H54 (cell line): ENCODE measurements at regions not wholly inside any gene's neighbourhood (a gene's known extent, or its start where the extent isn't known, plus 50 kb on each side); places are given as distances from the start of the nearest gene placed in this dataset.

Experiments used
- DNase-seq: peaks from one replicate; pipeline ENCODE4 v3.0.0; 2011; ENCODE audit warnings: low spot score, mixed read lengths; ENCODE audit not compliant: insufficient read length
- FAIRE-seq: peaks from 3 replicates; lab custom pipeline; 2011; peaks lifted over from hg19 to GRCh38; lab: Jason Lieb, UNC
- POLR2A ChIP-seq: IDR thresholded peaks from 2 replicates; pipeline ENCODE4 v1.6.1; 2011; ENCODE audit warnings: low read depth, mild to moderate bottlenecking, low read length

DNA sequence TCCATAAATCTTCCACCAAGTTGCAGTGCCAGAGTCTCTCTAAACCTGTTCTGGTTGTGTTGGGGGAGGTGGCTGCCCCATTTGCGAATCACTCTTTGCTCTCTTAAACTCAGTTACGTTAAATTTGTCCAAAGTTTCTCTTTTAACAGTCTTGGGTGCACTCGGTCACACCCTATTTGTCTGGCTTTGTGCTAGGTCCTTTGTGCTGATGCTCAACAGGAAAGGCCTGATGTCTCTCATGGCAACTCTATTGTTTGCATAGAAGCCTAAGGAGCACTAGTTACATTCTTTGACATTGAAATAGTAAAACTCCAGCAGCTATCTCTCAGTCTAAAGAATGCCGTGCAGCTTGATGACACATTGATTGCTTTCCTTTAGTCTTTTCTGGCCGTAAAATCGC, 105.1 kb downstream of the TRMT11 start:
- FAIRE-seq (no peak), DNase-seq (no peak)
- no peak for TF ChIP-seq POLR2A

DNA sequence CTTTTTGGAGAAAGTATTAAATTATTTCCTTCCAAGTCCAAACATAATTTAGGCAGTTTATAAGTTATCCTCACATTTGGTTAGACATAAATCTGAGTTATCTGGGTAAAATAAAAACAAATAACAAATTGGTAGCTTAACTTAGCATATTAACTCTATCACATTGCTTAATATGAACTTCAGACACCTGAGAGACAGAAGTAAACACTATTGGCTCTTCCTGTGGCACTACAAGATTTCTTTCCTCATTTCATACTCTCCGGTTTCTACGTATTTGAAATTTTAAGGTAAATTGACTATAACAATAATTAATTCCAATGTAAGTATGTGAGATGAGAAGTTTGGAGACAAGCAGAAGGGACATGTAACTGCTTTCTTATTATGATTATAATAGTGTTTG, 106.8 kb downstream of the TRMT11 start:
- FAIRE-seq = no peak
- no peak for TF ChIP-seq POLR2A
- DNase-seq = no peak

DNA sequence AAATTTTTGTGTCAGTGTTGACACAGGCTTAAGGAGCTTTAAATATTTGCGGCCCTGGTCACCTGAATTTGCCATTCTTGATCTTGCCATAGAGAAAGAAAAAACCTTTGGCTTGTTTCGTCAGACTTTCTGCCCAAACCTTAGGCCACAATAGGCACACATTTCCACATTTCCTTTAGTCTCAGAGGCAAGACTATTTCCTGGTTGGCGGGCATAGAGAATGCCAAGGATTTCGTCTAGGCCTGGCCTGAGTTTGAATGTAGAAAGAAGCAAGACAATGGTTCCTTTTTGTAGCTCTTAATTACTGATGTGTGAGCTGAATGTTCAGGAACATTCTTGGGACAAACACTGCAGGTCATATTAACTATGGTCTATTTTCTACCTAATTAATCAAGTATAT, 108.1 kb downstream of the TRMT11 start:
- FAIRE-seq = no peak
- DNase-seq = no peak
- TF ChIP-seq POLR2A = no peak

DNA sequence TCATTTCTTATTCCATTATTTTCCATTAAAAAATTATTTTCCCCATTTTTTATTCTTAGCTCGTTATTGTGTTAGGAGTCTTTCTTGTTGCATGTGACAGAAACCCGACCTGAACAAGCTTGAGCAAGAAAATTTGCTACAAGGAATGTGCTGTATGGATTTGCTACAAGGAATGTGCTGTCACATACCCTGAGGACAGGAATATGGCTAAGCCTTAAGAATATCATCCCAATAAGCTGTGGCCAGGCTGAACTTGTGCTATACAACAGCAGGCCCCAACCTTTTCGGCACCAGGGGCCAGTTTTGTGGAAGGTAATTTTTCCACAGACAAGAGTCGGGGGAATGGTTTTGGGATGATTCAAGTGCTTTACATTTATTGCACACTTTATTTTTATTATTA, 114.0 kb downstream of the TRMT11 start:
- DNase-seq = no peak
- FAIRE-seq = no peak
- TF ChIP-seq POLR2A = no peak

DNA sequence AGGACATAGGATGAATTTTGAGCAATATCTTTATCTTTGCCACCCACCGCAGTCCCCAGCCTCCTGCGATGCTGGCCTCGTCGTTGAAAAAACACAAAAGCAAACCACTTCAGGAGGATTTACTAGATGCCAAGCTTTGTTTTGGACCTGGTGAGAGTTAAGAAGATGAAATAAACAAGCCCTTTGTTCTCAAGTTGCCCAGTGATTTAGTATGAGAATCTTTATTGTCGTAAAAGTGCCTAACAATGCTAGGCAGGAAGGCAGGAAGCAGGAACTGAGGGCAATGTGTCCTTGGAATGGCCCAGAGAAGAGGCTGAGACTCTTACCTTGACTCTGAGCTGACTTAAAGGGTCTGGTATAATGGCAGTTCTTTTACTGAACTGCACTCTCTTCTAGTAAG, 116.0 kb downstream of the TRMT11 start:
- FAIRE-seq (no peak), DNase-seq (no peak)

DNA sequence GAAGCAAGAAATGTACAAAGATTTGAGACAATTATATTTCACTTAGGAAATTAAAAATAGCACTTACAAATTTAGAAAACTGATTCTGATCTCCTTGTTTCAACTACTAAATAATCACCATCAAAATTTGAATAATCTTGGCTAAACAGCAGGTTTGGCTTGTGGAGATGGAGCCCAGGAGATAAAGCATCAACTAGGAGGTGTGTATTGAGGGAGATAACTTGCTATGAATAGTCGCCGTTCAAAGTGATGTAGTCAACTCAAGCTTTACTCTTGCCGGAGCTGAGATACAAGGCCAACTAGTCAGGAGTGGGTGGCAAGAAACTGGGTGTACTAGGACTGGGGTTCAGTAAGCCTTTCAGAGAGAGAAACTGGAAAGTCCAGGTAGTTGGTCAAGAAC, 117.7 kb downstream of the TRMT11 start:
- FAIRE-seq (no peak), DNase-seq (no peak)
- no peak for TF ChIP-seq POLR2A

More for the DNA sequence above, 116.0 kb downstream of the TRMT11 start:
- TF ChIP-seq POLR2A = no peak

DNA sequence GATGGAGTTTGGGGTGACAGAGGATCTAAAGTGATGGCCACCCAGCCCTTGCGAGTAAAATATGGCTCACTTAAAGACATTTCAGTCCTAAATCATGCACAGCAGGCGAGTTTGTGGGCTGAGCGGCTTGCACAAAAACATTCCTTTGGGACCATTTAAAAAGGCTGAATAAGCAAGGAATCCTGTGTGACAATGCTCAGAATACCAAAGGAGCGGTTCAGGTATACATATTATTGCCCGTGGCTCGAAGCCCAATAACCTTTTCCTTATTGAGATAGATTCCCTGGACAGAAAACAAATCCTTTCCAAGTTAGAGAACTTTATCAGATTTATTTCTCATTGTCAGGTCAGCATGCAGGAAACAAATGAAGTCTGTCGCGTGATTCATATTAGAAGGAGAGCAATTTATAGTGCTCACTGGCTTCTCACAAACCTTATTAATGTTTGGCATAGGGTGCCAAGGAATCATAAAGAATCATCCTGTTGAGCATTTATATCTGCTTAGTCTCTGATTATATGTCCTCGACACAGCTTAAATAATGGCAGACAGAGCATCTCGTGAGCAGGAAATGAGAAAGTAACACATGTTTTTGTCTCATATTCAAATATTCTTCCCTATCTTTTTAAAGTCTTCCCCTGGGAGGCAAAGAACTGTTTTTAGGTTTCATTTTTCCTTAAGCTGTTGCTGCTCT, 121.3 kb downstream of the TRMT11 start:
- no peak for DNase-seq

DNA sequence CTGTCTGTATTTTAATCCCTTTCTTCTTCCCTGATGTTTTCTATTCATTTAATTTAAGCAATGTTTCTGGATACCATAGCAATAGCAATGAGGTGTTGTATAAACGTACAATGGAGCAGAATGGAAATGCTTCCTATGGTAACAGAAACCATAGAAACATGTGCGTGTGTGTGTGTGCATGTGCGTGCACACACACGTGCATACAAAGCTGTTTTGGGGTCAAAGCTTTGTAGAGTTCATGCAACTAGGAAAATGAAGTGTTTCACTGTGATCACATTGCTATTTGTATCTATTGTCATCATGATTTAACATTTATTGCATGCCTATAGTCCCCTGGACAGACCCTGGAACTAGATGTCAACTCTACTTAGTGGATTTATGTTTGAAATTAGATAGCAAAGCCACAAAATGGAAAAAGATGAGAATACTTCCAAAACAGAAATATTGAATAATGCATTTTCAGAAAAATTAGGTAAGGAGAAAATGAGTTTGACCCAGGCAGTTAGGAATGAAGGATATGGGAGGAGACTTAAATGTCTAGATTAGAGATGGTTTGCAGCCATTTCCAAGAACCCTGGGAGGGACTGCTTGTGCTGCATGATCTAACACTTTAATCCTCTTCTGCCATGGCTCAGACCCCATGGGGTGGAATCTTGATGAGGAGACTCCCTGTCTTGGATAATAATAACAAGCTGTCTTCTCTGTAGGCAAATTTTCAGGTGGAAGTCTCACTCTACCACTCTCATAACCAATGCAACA, 124.4 kb downstream of the TRMT11 start:
- FAIRE-seq (no peak), DNase-seq (no peak)
- no peak for TF ChIP-seq POLR2A

More for the DNA sequence above, 121.3 kb downstream of the TRMT11 start:
- FAIRE-seq = no peak
- no peak for TF ChIP-seq POLR2A

DNA sequence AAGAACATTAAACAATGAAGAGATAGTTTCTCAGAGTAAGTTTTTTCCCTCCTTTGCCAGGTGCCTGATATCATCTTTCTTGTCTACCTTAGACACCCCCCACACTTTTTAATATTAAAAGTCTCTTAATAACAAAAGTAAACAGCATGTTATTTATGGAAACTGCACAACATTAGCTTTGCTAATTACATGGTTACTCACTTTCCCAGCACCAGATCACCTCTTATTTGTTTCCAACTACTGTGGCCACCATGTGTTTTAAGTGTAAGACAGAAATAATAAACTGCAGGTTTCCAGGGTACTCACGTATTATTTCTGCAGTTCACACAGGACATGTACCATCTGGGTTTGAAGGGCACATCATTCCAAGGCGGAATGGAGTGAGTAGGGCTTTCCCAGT, 125.0 kb downstream of the TRMT11 start:
- DNase-seq (no peak), FAIRE-seq (no peak)
- TF ChIP-seq POLR2A = no peak

DNA sequence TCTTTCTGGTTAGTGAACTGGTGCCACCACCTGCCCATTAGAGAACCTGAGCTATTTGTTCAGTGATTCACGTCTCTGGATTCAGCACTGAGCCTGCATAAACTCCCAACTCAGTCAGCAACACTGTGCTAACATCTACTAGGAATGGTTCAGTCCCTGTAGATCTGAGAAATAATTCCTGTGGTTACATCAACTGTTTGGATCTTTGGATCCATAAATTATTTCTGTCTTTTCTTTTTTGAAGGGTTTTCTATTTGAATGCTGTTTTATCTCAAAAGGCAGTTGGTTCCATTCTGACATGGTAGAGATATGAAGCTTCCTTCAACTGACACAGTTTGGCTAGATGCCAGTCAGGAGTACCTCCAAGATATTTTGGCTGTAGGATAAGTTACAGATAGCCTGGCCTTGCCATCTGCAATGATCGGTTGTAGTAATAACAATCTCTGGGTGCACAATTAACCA, 125.9 kb downstream of the TRMT11 start:
- TF ChIP-seq POLR2A = no peak
- DNase-seq = no peak
- no peak for FAIRE-seq

DNA sequence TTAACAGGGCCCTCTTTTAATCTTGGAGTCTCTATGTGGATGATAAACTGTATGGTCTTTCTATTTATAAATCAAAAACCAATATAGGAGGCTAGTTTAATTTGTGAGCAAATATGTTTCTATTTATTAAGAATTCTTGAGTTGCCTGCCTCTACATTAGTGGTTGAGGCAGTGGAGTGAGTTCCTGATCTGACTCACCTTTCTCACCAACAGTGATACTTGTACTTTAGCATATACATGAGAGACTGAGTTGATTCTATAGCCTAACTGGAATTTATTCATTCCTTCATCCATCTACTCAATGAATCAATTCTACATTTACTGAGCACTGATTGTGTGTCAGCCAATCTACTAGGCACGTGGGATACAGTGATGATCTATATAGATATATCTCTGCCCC, 126.9 kb downstream of the TRMT11 start:
- FAIRE-seq (no peak), DNase-seq (no peak)
- no peak for TF ChIP-seq POLR2A

DNA sequence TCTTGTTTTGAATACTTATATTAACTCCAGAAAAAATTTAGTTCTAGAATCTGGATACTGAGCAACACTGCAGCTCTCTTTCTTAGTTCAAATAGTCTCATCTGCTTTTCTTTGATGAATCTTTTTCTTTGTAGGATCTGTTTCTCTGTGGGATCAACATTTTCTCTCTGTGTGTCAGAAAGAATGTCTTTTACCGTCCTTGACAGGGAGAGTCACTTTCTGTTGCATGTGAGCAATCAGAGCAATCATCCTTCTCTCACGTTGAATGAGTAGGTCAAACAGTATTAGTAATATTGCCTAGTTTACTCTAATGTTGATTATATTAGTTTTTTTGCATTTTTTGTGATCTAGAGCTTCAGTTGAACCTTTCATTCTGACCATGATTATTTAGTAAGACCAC, 130.9 kb downstream of the TRMT11 start:
- TF ChIP-seq POLR2A = no peak
- no peak for FAIRE-seq

DNA sequence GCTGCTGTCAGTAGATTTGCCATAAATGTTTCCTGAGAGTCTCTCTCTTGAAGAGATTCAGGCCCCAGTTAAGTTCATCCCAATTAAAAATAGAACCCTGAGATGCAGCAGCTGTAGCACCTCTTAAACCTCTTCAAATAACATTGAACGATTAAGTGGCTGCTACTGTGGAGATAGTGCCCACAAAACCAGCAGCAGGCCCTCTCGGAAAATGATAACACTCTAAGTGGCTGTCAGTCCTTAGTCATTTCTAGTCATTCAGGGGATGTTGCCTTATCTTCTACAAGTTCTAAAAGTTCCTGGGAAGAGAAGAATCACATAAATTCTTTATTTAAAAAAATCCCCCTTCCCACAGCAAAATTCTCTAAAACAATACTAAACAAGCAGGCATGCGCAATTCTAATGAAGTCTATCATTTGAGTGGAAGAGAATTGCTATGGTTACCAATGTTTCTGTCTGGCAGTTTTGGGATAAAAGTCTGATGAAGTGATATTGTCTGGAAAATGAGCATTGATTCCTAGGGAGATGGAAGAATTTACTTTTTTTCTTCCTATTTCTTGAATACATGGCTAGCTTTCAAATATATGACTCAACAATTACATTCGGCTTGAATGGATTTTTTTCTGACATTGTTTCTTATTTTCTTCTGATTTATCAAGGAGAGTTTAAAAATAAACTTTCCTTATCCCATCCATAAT, 131.9 kb downstream of the TRMT11 start:
- no peak for TF ChIP-seq POLR2A
- DNase-seq = no peak
- no peak for FAIRE-seq

More for the DNA sequence above, 130.9 kb downstream of the TRMT11 start:
- no peak for DNase-seq

DNA sequence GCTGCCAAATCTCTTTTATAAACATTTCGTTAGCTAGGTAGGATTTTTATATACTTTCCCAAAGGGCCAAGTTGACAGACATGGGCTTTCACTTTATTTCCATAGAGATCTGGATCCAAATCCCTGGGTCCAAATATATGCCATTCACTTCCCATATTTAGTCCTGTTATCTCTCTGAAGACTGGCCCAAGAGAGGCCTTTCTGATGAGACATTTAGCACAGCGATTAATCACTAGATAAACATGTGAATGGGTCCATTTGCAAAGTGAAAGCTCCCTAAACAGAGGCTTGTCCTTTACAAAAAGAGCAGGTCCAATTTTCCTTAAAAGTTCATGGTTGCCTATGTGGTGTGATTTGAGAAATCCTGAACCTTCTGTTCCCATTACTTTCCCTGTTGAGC, 132.6 kb downstream of the TRMT11 start:
- FAIRE-seq = no peak
- no peak for DNase-seq
- TF ChIP-seq POLR2A = no peak
